HAP-1 (cell line): ENCODE measurements at regions not wholly inside any gene's neighbourhood (a gene's known extent, or its start where the extent isn't known, plus 50 kb on each side); places are given as distances from the start of the nearest gene placed in this dataset.

Source experiments
- DNase-seq, 2 experiments: peaks; one replicate each; pipeline ENCODE4 v3.0.0-alpha.2; 2016 to 2020; ENCODE audit warnings: low spot score in 2 of 2
- H3K27me3 ChIP-seq: fragments of 250-450 bp; sonication (Bioruptor Pico); 2 replicates; pipeline ENCODE4 v1.5.1; 2020; ENCODE audit warnings: low read depth, mild to moderate bottlenecking, moderate library complexity
- H3K36me3 ChIP-seq: fragments of 250-450 bp; sonication (Bioruptor Pico); replicated peaks from 2 replicates; pipeline ENCODE4 v1.5.1; 2020; ENCODE audit warnings: mild to moderate bottlenecking
- H3K4me1 ChIP-seq: fragments of 250-450 bp; sonication (Bioruptor Pico); 2 replicates; pipeline ENCODE4 v1.5.1; 2020; ENCODE audit warnings: mild to moderate bottlenecking
- H3K4me3 ChIP-seq: fragments of 250-450 bp; sonication (Bioruptor Pico); 2 replicates; pipeline ENCODE4 v1.5.1; 2020; ENCODE audit warnings: mild to moderate bottlenecking, moderate library complexity
- H3K9me3 ChIP-seq: fragments of 250-450 bp; sonication (Bioruptor Pico); 2 replicates; pipeline ENCODE4 v1.5.1; 2020; ENCODE audit warnings: mild to moderate bottlenecking, moderate library complexity
- in situ Hi-C: fragments of 300-500 bp; cut with MboI; formaldehyde crosslinking; loops from 3 replicates; pipeline ENCODE4 v1.14.3; 2020; ENCODE audit warnings: low sequenced_read_pairs, inconsistent platforms, mixed read lengths

DNA sequence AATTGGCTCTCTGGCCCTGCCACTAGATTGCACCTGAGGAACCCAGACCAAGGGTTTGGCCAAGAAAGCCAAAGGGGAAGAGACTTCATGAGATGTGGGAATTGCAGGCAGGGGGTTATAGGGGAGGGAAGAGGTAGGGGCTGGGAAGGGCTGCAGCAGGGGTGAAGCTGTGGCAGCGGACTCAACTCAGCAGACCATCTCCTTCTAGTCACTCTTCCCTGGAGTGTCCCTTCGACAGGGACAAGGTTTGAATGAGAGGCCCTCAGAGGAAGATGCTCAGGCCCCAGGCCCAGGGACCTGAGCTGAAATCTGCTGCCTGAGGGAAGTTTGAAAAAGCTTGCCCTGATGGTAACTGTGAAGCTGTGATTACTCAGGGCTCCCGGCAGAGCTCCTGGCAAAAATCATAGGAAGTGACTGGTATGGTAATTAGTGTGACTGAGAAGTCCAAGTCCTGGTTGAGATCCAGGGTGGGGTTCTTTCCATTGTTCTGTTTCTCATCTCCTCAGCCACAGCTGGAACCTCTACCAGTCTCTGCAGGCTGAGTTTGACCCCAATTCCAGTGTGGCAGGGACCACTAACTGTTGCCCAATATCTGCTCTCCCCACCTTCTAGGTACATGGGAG is 300.9 kb downstream of the CYP26B1 start:
- Histone ChIP-seq H3K4me1 (no peaks in the 10 kb centered on the region), H3K36me3 (no peaks in the 10 kb centered on the region), H3K27me3 (no peaks in the 10 kb centered on the region), H3K9me3 (no peaks in the 10 kb centered on the region), H3K4me3 (no peak overlapping the region)
- no peak for DNase-seq
- in situ Hi-C loops = no loop called here

DNA sequence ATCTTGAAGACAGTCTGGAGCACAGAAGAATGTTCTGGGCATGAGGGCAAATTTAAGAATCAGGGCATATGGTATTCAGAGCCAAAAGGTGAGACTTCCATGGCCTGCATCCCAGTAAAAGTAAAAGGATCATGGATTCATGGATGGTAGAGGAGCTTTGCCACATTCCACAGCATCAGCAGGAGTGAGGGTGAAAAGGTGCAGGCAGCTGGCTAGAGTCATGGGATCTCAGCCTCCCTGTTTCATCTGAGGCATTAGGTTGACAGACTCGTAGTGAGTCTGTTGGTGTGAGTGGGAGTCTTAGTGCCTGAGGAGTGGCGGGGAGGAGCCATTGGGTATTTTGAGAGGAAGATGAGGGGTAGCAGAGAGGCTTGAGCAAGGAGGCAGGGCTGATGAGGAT is 301.6 kb downstream of the CYP26B1 start:
- Histone ChIP-seq H3K27me3 (no peaks in the 10 kb centered on the region), H3K36me3 (no peaks in the 10 kb centered on the region), H3K9me3 (no peaks in the 10 kb centered on the region), H3K4me3 (no peak overlapping the region), H3K4me1 (no peaks in the 10 kb centered on the region)
- no peak for DNase-seq
- in situ Hi-C loops = no loop called here

DNA sequence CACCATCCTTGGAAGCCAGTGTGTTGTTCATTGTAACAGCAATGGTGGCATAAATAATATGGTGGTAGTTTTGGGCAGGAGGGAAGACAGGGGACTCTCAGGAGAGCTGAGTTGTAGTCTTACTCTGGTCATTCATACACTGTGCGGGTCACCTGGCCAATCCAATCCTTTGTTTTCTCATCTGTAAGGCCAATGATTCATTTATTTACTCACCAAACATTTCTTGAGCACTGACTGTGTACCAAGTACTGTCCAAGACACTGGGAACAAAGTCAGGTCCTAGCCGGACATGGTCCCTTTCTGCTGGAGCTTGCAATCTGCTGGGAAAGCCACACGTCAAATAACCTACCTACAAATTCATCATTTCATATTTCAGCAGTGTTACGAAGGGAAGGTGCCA is 302.7 kb downstream of the CYP26B1 start:
- no peaks in the 10 kb centered on the region for H3K9me3 ChIP-seq
- DNase-seq = no peak
- no peaks in the 10 kb centered on the region for H3K4me1 ChIP-seq
- in situ Hi-C loops = no loop called here
- H3K36me3 ChIP-seq = no peaks in the 10 kb centered on the region
- no peaks in the 10 kb centered on the region for H3K27me3 ChIP-seq
- no peak overlapping the region for H3K4me3 ChIP-seq

DNA sequence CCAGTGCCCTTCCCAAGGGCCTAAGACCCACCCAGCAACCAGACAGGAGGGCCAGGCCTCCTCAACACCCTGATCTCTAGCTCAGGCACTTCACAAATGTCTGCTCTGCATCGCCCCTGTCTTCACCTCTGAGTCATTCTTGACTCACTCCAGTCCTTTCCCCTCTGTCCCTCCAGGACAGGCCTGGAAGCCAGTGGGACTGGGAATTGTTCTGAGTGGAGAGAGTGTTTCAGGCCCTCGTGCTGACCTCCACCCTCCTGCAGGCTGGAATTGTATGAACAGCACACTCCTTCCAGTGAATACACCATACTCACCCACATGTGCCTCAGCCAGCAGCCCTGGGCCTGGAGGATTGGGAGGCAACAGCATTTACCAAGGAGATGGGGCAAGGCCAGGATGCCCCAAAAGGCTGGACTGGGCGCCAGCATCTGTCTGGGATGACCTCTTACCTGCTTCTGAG is 304.2 kb downstream of the CYP26B1 start:
- in situ Hi-C loops = no loop called here
- no peak overlapping the region for H3K4me3 ChIP-seq
- H3K27me3 ChIP-seq = no peaks in the 10 kb centered on the region
- no peak for DNase-seq
- no peaks in the 10 kb centered on the region for H3K36me3 ChIP-seq
- no peaks in the 10 kb centered on the region for H3K4me1 ChIP-seq
- no peaks in the 10 kb centered on the region for H3K9me3 ChIP-seq

DNA sequence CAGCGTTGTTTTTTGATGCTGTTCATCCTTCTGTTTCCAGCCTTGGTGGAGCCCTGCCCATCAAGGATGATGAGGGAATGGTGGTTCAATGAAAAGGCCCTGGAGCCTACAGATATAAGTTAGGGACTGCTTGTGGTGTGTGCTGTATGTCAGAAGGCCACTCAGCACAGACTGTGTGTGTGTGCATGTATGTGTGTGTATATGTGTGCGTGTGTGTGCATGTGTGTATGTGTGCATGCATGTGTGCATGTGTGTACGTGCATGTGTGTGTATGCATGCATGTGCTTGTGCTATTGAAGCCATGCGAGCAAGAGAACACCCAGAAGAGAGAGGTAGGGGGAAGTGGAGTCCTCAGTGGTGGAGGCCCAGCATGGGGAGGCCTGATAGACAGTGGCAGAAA is 304.9 kb downstream of the CYP26B1 start:
- Histone ChIP-seq H3K36me3 (no peaks in the 10 kb centered on the region), H3K9me3 (no peaks in the 10 kb centered on the region), H3K27me3 (no peaks in the 10 kb centered on the region), H3K4me1 (no peaks in the 10 kb centered on the region), H3K4me3 (no peak overlapping the region)
- no peak for DNase-seq
- in situ Hi-C loops = no loop called here

DNA sequence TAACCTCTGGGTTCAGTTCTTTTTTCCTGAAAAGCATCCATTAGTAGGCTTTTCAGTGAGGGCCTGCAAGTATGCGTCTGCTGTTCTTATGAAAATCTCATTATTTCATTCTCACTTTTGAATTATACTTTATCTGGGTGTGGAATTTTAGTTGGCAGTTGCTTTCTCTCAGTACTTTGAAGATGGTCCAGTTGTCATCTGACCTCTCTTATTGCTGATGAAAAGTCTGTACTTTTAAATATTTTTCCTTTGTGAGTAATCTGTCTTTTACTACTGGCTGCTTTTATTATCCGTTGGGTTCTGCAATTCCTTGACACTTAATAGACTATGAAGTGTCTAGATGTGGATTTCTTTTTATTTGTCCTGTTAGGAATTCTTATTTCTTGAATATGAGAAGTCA is 307.8 kb downstream of the CYP26B1 start:
- Histone ChIP-seq H3K9me3 (no peaks in the 10 kb centered on the region), H3K27me3 (no peaks in the 10 kb centered on the region), H3K36me3 (no peaks in the 10 kb centered on the region), H3K4me1 (no peaks in the 10 kb centered on the region), H3K4me3 (no peak overlapping the region)
- DNase-seq = no peak
- in situ Hi-C loops = no loop called here

DNA sequence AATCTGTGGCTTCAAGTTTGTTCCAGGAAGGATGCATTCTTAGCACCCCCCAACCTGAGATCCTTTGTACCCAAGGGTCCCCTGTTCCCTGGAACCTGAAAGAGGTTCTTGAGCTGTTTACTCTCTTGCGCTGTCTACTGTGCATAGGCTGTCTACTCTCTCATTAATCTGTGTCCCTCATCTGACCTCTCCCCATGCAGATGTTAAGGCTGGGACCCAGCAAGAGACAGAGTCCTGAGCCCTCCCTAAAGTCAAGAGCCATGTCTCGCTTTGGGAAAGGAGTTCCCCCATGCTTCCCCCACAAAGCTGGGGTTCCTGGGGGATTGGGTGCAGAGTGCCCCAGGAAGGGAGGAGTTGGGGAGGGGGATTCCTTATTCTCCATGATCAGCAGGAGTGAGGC is 312.9 kb downstream of the CYP26B1 start:
- no peaks in the 10 kb centered on the region for H3K9me3 ChIP-seq
- no peak overlapping the region for H3K4me3 ChIP-seq
- H3K27me3 ChIP-seq = no peaks in the 10 kb centered on the region
- in situ Hi-C loops = no loop called here
- no peak for DNase-seq
- no peaks in the 10 kb centered on the region for H3K36me3 ChIP-seq
- no peaks in the 10 kb centered on the region for H3K4me1 ChIP-seq

DNA sequence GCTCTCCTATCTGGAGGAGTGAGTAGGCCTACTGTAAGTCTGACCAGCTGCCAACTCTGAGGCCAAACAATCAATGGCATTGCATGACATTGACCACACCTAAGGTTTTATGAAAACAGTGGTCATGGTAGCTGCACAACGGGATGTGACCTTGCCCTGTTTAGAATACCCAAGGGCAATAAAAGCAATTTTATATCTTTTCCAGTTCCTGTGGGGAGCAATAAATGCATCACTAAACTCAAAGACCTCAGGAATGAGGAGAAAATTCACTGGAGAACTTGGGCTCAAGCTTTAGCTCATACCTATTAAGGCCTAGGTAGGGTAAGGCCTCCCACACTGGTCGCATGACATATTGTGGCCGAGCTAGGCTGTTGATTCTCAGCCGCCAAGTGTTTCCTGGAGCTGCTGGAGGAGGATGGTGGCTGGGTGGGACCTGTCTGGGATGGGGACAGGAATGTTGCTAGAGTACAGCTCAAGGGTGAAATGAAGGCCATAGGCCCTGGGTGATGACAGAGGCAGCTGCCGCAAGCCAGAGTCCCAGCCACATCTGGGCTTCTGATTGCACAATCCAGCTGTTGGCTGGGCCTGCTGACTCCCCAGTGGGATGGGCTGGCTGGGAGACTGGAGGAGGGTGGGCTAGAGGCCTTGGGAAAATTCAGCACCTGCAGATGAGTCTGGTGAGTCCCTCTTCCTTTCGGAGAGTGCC is 313.7 kb downstream of the CYP26B1 start:
- H3K9me3 ChIP-seq = no peaks in the 10 kb centered on the region
- DNase-seq = no peak
- H3K4me1 ChIP-seq = no peaks in the 10 kb centered on the region
- in situ Hi-C loops = no loop called here
- H3K4me3 ChIP-seq = no peak overlapping the region
- no peaks in the 10 kb centered on the region for H3K27me3 ChIP-seq
- no peaks in the 10 kb centered on the region for H3K36me3 ChIP-seq

DNA sequence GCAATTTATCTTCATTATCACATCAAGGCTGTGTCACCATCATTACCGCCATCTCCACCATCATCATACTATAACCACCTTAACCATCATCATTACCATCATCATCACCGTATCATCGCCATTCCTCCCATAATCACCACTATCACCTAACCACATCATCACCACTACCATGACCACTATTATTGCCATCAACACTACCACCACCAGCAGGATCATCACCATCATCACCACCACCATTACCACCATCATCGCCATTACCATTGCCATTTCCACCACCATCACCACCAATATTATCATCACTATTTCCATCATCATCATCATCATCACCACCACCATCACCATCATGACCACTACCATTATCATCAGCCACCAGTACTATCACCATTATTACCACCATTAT is 314.4 kb downstream of the CYP26B1 start:
- Histone ChIP-seq H3K36me3 (no peaks in the 10 kb centered on the region), H3K4me3 (no peak overlapping the region), H3K27me3 (no peaks in the 10 kb centered on the region), H3K4me1 (no peaks in the 10 kb centered on the region), H3K9me3 (no peaks in the 10 kb centered on the region)
- in situ Hi-C loops = no loop called here
- no peak for DNase-seq

DNA sequence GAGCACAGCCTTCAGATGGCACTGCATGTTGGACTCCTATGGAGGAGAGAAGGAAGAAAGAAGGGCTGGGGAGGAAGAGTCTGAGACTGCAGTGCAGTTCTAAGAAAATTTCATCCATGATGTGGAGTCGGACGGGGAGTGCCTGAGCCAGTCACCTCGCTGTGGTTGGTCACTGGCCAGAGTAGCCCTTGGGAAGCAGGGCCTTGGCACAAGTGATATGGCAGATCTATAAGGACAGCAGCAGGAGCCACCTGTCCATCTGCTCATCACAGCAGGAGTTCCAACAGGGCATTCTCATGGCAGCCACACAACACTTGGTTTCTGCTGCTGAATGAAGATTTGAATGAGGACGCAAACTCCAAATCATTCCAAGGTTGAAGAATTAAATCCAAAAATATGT is 314.8 kb downstream of the CYP26B1 start:
- Histone ChIP-seq H3K4me1 (no peaks in the 10 kb centered on the region), H3K36me3 (no peaks in the 10 kb centered on the region), H3K27me3 (no peaks in the 10 kb centered on the region), H3K9me3 (no peaks in the 10 kb centered on the region), H3K4me3 (no peak overlapping the region)
- DNase-seq = no peak
- in situ Hi-C loops = no loop called here

DNA sequence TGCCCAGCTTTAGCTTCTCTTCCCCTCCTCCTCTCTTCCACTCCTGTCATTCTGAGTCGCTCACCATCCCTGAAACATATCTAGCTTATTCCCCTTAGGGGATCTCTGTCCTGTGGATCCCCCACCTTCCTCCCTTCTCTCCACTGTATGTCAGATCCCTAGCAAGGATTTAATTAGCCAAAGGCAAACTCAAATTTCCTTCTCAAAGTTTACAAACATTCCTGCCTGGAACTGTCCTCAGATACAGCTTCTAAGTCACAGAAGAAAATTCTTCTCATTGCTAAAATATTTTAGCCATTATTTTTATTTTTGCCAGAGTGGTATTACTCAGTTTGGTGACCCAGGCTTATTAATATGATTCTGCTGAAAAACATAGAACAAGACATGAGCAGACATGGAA is 315.3 kb downstream of the CYP26B1 start:
- no peak for DNase-seq
- Histone ChIP-seq H3K9me3 (no peaks in the 10 kb centered on the region), H3K27me3 (no peaks in the 10 kb centered on the region), H3K4me3 (no peak overlapping the region), H3K4me1 (no peaks in the 10 kb centered on the region), H3K36me3 (no peaks in the 10 kb centered on the region)
- in situ Hi-C loops = no loop called here

DNA sequence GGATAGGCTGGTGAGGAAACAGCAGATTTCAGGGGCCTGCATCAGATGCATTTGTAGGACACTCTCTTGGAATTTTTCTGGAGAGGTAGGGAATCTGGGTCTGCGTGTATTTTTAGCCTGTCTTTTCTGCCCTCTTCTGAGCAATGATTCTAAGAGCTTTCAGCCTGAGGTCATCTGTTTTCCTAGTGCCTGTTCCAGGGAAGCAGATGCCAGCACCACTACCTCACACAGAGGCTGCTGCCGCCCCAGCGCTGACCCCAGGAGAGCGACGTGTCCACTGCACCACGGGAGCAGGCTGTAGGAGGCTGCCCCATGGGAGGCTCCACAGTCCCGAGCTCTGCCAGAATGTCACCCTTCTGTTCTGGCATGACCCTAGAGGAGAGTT is 316.5 kb downstream of the CYP26B1 start:
- Histone ChIP-seq H3K9me3 (no peaks in the 10 kb centered on the region), H3K4me1 (no peaks in the 10 kb centered on the region), H3K4me3 (no peak overlapping the region), H3K27me3 (no peaks in the 10 kb centered on the region), H3K36me3 (no peaks in the 10 kb centered on the region)
- in situ Hi-C loops = no loop called here
- no peak for DNase-seq

DNA sequence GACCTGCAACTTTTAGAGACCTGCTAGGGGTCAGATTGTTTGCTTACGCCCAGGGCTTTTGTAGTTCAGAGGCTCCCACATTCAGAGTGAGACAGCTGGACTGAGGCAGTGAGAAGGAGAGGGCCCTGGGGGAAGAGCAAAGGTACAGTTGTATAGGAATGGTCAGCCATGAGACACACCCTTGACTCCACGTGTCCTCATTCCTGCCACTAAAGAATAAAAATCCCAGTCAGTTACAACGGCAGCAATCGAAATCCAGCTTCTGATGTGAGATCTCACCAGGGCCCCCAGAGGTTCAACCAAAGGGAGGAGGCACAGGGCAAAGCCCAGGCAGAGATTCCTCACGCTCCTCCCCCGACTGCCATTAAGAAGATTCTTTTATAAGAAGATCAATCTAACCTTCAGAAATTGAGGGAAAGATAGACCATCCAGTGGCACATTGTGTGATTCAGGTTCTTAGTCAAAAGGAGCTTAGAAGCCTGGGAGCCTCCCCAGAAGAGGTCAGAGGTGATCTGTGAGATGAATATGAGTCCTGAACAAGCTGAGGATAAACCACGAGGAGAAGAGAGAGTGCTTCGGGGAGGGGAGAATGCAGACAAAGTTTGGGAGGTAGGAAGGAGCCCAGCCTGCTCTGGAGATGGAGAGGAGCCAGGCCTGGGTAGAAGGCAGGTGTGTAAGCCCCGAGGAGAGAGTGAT is 317.0 kb downstream of the CYP26B1 start:
- DNase-seq = no peak
- Histone ChIP-seq H3K36me3 (no peaks in the 10 kb centered on the region), H3K27me3 (no peaks in the 10 kb centered on the region), H3K9me3 (no peaks in the 10 kb centered on the region), H3K4me3 (no peak overlapping the region), H3K4me1 (no peaks in the 10 kb centered on the region)
- in situ Hi-C loops = no loop called here

DNA sequence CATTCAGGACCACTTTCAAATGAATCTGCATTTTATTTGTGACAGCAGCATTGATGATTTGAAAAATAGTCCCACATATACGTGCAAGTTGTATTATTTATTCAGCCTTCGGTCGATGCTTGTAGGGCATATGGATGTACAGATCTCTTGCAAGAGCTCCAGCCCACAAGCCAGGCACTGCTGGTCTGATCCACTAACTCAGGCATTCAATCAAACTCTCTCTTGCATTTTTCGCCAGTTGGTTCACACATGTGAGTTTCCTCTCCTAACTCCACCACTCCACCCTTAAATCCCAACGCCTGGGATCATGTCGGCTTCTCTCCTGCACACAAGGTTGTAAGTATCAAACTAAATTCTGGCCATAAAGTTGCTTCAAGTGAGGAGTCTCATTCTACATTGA is 318.7 kb downstream of the CYP26B1 start:
- Histone ChIP-seq H3K36me3 (no peaks in the 10 kb centered on the region), H3K4me3 (no peak overlapping the region), H3K4me1 (no peaks in the 10 kb centered on the region), H3K9me3 (no peaks in the 10 kb centered on the region), H3K27me3 (no peaks in the 10 kb centered on the region)
- in situ Hi-C loops = no loop called here
- no peak for DNase-seq
